AG04450 (cell line): ENCODE measurements at regions not wholly inside any gene's neighbourhood (a gene's known extent, or its start where the extent isn't known, plus 50 kb on each side); places are given as distances from the start of the nearest gene placed in this dataset.

Source experiments
- CTCF ChIA-PET: fragments of 300-600, 350-600 bp; formaldehyde crosslinking; extraction: SDS; loops from one replicate; lab custom pipeline; 2022; ENCODE audit warnings: antibody characterized with exemption, inconsistent platforms; lab: Charles Lee
- POLR2A ChIA-PET: fragments of 350-600 bp; formaldehyde crosslinking; extraction: SDS; loops from one replicate; lab custom pipeline; 2021; ENCODE audit warnings: antibody characterized with exemption, inconsistent platforms; lab: Yijun Ruan, JAX
- DNase-seq: peaks from one replicate; pipeline ENCODE4 v3.0.0-alpha.2; 2011; ENCODE audit warnings: low read depth, low spot score
- H3K27ac ChIP-seq: one replicate; pipeline ENCODE4 v1.5.1; 2012; ENCODE audit warnings: low read depth, low read length, control low read depth
- H3K27me3 ChIP-seq: one replicate; pipeline ENCODE4 v1.6.0; 2012; ENCODE audit warnings: low read length; ENCODE audit not compliant: control insufficient read depth, insufficient read depth
- H3K4me3 ChIP-seq: 2 replicates; pipeline ENCODE4 v1.5.1; 2011; ENCODE audit warnings: mild to moderate bottlenecking, low read depth, low read length, control low read depth
- H3K9me3 ChIP-seq: 2 replicates; pipeline ENCODE4 v1.5.1; 2012; ENCODE audit warnings: low read length; ENCODE audit not compliant: control insufficient read depth, insufficient read depth
- TF ChIP-seq, protein P1 (sequence below): IDR thresholded peaks from 2 replicates; pipeline ENCODE4 v1.5.1; 2011; ENCODE audit warnings: low read depth, low read length, control low read depth, inconsistent platforms

- ChIA-PET POLR2A (interaction anchor here (0.6 kb wide), 1 partner anchor 15 kb away, joined by 5 read pairs; no protein-coding TSS in a partner anchor), CTCF (interaction anchor here (0.5 to 0.6 kb wide), 3 partner anchors 45 to 144 kb away, joined by 3 to 9 read pairs (median 3); no protein-coding TSS in a partner anchor)
These were observed 208.4 kb downstream of the TPST1 start for GRCh38 chr7:66413379-66414114.

GRCh38 chr7:66415659-66416265 is 210.6 kb downstream of the TPST1 start:
- no peak overlapping the region for H3K27ac ChIP-seq
- POLR2A ChIA-PET: no interaction called here
- CTCF ChIA-PET: no interaction called here
- TF ChIP-seq, protein P1, sequence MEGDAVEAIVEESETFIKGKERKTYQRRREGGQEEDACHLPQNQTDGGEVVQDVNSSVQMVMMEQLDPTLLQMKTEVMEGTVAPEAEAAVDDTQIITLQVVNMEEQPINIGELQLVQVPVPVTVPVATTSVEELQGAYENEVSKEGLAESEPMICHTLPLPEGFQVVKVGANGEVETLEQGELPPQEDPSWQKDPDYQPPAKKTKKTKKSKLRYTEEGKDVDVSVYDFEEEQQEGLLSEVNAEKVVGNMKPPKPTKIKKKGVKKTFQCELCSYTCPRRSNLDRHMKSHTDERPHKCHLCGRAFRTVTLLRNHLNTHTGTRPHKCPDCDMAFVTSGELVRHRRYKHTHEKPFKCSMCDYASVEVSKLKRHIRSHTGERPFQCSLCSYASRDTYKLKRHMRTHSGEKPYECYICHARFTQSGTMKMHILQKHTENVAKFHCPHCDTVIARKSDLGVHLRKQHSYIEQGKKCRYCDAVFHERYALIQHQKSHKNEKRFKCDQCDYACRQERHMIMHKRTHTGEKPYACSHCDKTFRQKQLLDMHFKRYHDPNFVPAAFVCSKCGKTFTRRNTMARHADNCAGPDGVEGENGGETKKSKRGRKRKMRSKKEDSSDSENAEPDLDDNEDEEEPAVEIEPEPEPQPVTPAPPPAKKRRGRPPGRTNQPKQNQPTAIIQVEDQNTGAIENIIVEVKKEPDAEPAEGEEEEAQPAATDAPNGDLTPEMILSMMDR: no peak
- H3K4me3 ChIP-seq: no peak overlapping the region
- H3K27me3 ChIP-seq: no peaks in the 10 kb centered on the region
- no peak for DNase-seq
- H3K9me3 ChIP-seq: peaks cover 15% of the 10 kb centered on the region; the same call in 1 of the 2 replicates

More at GRCh38 chr7:66413379-66414114, 208.4 kb downstream of the TPST1 start:
- H3K27me3 ChIP-seq: no peaks in the 10 kb centered on the region
- TF ChIP-seq, protein P1: peak; percentile 11; the same call in 1 of the 2 replicates
- no peak overlapping the region for H3K27ac ChIP-seq
- DNase-seq: peak; percentile 13
- H3K9me3 ChIP-seq: peaks cover 15% of the 10 kb centered on the region; the same call in 1 of the 2 replicates
- H3K4me3 ChIP-seq: peak overlapping the region; percentile 53

DNA sequence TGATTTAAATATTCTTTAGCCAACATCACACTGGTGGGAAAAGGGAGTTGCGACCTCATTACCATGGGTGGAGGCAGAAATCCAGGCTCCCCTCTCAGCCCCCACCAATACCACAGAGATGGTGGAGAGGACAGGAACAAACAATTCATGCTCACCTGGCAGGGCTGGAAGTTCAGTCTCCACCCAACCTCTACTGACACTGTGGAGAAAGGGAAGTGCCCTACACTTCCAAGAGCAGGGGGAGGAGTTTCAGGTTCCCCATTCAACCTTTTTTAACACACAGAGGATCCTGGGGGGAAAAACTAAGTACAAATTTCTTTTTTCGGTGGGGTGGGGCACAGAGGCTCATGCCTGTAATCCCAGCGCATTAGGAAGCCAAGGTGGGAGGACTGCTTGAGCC is 210.1 kb upstream of the KCTD7 start:
- peaks cover 3% of the 10 kb centered on the region; the same call in 1 of the 2 replicates for H3K9me3 ChIP-seq
- DNase-seq: no peak
- ChIA-PET POLR2A (interaction anchor here (0.6 kb wide), 1 partner anchor 297 kb away, joined by 3 read pairs; no protein-coding TSS in a partner anchor), CTCF (no interaction called here)
- H3K27me3 ChIP-seq: no peaks in the 10 kb centered on the region
- no peak overlapping the region for H3K4me3 ChIP-seq
- no peak overlapping the region for H3K27ac ChIP-seq
- TF ChIP-seq, protein P1: no peak

DNA sequence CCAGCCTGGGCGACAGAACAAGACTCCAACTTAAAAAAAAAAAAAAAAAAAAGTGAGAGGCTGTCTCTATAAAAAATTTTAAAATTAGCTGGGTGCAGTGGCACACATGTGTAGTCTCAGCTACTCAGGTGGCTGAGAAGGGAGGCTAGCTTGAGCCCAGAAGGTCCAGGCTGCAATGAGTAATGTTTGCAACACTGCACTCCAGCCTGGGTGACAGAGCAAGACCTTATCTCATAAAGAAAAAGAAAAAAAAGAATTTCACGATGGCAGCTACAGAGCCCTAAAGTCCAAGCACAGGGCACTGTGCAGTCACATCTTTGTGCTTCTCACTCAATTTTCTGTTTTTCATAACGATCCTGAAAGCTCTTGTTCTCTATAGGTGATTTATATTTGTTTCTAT is 209.5 kb upstream of the KCTD7 start:
- Histone ChIP-seq H3K27me3 (no peaks in the 10 kb centered on the region), H3K27ac (no peak overlapping the region), H3K4me3 (no peak overlapping the region), H3K9me3 (no peaks in the 10 kb centered on the region; the same call in 1 of the 2 replicates)
- ChIA-PET POLR2A (interaction anchor here (0.6 to 0.7 kb wide), 2 partner anchors 8 to 171 kb away, joined by 6 to 8 read pairs; no protein-coding TSS in a partner anchor), CTCF (interaction anchor here (0.6 kb wide), 1 partner anchor 279 kb away, joined by 5 read pairs; no protein-coding TSS in a partner anchor)
- TF ChIP-seq, protein P1: no peak
- no peak for DNase-seq
